ENCODE measurements at regions not wholly inside any gene's neighbourhood (a gene's known extent, or its start where the extent isn't known, plus 50 kb on each side); places are given as distances from the start of the nearest gene placed in this dataset.
A peak's percentile ranks its signal among the peaks of the same experiment; 100 is the strongest.

GRCh38 chr7:130823060-130823459, 89.1 kb upstream of the KLF14 start:
- Histone ChIP-seq H3K4me3 (ENCODE audit: low read depth, low read length) (no peak overlapping the region), H3K27me3 (ENCODE audit: control insufficient read depth, insufficient read depth, low read length) (no peaks in the 10 kb centered on the region), H3K36me3 (ENCODE audit: control insufficient read depth, insufficient read depth, low read length) (no peaks in the 10 kb centered on the region)
- DNase-seq (ENCODE audit: low read depth) = no peak
- TF ChIP-seq CTCF (IDR thresholded peaks at IDR 0.05; ENCODE audit: insufficient read depth, low read length, poor library complexity, severe bottlenecking) = no peak

DNA sequence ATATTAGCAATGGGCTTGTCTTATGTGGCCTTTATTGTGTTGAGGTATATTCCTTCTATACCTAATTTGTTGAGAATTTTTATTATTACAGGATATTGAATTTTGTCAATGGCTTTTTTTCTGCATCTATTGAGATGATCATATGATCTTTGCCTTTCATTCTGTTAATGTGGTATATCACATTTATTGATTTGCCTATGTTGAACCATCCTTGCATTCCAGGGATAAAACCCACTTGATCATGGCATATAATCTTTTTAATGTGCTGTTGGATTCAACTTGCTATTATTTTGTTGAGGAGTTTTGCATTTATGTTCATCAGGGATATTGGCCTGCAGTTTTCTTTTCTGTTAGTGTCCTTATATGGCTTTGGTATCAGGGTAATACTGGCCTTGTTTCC, 91.8 kb upstream of the KLF14 start:
- Histone ChIP-seq H3K36me3 (ENCODE audit: control insufficient read depth, insufficient read depth, low read length) (no peaks in the 10 kb centered on the region), H3K4me3 (ENCODE audit: low read depth, low read length) (no peak overlapping the region), H3K27me3 (ENCODE audit: control insufficient read depth, insufficient read depth, low read length) (no peaks in the 10 kb centered on the region)
- DNase-seq (ENCODE audit: low read depth) = no peak
- TF ChIP-seq CTCF (IDR thresholded peaks at IDR 0.05; ENCODE audit: insufficient read depth, low read length, poor library complexity, severe bottlenecking) = no peak

- TF ChIP-seq CTCF (IDR thresholded peaks at IDR 0.05; ENCODE audit: insufficient read depth, low read length, poor library complexity, severe bottlenecking) = no peak
- DNase-seq (ENCODE audit: low read depth) = no peak
- no peak overlapping the region for H3K4me3 ChIP-seq (ENCODE audit: low read depth, low read length)
Measured at GRCh38 chr7:130829415-130829814, 95.4 kb upstream of the KLF14 start.

DNA sequence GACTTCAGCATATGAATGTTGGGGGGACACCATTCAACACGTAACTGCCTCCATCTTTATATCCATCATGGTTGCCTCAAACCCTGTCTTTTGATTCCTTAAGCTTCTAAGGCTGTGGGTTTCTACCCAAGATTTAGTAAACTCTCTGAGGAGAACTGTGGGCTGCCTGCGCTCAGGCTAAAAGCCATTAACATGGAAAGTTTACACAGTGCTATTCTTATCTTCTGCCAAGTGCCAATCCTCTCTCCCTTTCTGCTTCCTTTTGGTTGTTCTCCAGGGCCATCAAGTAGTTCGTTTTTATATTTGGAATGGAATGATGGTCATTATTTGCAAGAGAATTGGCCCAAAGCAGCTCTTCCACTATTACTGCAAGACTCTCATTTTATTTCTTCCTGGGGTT, 97.3 kb upstream of the KLF14 start:
- Histone ChIP-seq H3K27me3 (ENCODE audit: control insufficient read depth, insufficient read depth, low read length) (no peaks in the 10 kb centered on the region), H3K36me3 (ENCODE audit: control insufficient read depth, insufficient read depth, low read length) (no peaks in the 10 kb centered on the region), H3K4me3 (ENCODE audit: low read depth, low read length) (no peak overlapping the region)
- DNase-seq (ENCODE audit: low read depth) = no peak
- no peak for TF ChIP-seq CTCF (IDR thresholded peaks at IDR 0.05; ENCODE audit: insufficient read depth, low read length, poor library complexity, severe bottlenecking)

More at GRCh38 chr7:130829415-130829814, 95.4 kb upstream of the KLF14 start:
- H3K27me3 ChIP-seq (ENCODE audit: control insufficient read depth, insufficient read depth, low read length) = no peaks in the 10 kb centered on the region
- no peaks in the 10 kb centered on the region for H3K36me3 ChIP-seq (ENCODE audit: control insufficient read depth, insufficient read depth, low read length)

DNA sequence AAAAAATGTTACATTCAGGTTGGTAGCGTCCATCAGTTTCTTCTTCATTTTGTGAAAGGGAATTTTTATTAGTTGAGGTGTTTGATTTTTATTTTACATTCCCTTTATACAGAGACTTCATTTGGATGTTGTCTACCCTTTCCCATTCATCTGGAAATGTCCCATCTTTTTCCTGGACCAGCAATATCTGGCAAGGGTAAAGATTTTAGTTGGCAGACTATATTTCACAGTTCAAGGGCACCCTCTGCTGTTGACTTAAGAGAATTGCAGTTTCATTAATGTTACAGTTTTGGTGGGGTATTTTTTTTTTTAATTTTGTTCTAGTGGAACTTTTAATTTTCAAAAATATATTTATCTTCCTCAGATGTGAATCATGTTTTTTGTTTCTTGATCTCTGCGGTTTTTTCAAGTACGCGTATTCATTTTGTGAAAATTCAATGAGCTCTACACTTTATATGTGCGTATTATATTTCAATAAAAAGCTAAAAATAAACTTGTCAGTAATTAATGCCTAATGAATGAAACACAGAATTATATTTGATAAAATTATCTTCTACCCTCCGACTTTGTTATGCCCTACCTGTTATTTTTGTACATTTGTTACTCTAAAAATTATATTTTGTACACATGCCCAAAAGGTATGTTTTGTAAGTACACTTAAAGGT, 97.9 kb upstream of the KLF14 start:
- H3K36me3 ChIP-seq (ENCODE audit: control insufficient read depth, insufficient read depth, low read length) = no peaks in the 10 kb centered on the region
- H3K27me3 ChIP-seq (ENCODE audit: control insufficient read depth, insufficient read depth, low read length) = no peaks in the 10 kb centered on the region
- H3K4me3 ChIP-seq (ENCODE audit: low read depth, low read length) = no peak overlapping the region
- TF ChIP-seq CTCF (IDR thresholded peaks at IDR 0.05; ENCODE audit: insufficient read depth, low read length, poor library complexity, severe bottlenecking) = peak; percentile 65
- DNase-seq (ENCODE audit: low read depth) = no peak

- Histone ChIP-seq H3K36me3 (ENCODE audit: control insufficient read depth, insufficient read depth, low read length) (no peaks in the 10 kb centered on the region), H3K4me3 (ENCODE audit: low read depth, low read length) (no peak overlapping the region), H3K27me3 (ENCODE audit: control insufficient read depth, insufficient read depth, low read length) (no peaks in the 10 kb centered on the region)
- TF ChIP-seq CTCF (IDR thresholded peaks at IDR 0.05; ENCODE audit: insufficient read depth, low read length, poor library complexity, severe bottlenecking) = no peak
- DNase-seq (ENCODE audit: low read depth) = peak; percentile 71
Measured at GRCh38 chr7:130838738-130839137, 104.7 kb upstream of the KLF14 start.

Measured in kidney epithelial cell (primary cell).